ENCODE measurements at regions not wholly inside any gene's neighbourhood (a gene's known extent, or its start where the extent isn't known, plus 50 kb on each side); places are given as distances from the start of the nearest gene placed in this dataset.
"Not testable (repeated sequence)": the region's sequence is repeated elsewhere in the genome, so short reads cannot be mapped to it uniquely, and the experiment has no call there.

DNA sequence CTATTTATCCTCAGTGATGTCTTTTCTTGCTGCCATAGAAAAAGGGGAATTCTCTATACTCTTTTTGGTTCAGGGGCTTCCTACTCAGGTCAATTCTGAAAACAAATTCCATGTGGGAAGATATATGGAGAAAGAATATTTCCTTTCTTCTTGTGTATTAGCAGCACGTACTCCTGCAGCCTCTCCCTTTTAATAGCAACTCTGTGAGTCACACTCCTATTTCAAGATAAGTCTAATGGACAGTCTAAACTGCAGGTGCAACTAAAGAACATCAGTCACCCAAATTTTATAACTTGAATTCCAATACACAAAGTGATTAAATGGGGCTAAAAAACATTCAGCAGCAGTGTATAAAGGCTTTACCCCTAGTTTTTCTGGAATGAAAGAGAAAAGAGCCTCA, 942.2 kb downstream of the CNTNAP5 start:
- DNase-seq (ENCODE audit: low spot score) = no peak

DNA sequence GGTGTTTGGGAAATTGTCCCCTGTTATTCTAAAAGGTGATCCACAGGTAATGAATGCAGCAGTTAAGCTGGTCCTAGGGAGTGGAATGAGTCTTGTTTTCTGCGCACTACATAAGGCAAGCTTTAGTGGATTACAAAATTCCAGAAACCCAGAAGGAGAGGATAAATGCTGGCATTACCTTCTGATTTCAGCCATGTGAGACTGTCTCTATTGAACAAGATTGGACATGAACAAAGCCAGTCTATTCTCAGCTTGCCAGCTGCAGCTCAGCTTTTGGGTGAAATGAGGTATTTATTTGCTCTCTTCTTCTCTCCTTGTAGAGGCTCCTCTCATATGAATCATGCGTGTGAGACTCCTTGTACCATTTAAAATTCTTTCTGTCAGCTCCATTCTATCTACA, 944.9 kb downstream of the CNTNAP5 start:
- no peak for DNase-seq (ENCODE audit: low spot score)

DNA sequence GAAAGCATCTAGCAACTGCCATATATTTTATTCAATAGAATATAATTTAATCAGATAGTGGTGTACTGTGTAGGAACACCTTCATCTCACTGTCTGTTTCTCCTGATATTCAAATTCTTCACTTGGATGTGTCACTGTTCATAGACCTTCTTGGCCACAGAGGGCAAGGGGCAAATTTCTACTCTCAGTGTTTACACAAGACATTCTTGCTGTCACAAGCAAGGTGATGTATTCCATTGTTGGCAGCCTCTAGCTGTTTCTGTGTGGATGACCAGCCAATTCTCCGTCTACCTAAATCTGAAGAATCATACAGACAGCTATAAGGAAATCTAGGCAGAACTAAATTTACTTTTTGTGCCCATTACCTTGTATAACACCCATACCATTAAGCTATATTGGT, 948.3 kb downstream of the CNTNAP5 start:
- peak; percentile 25 for DNase-seq (ENCODE audit: low spot score)

DNA sequence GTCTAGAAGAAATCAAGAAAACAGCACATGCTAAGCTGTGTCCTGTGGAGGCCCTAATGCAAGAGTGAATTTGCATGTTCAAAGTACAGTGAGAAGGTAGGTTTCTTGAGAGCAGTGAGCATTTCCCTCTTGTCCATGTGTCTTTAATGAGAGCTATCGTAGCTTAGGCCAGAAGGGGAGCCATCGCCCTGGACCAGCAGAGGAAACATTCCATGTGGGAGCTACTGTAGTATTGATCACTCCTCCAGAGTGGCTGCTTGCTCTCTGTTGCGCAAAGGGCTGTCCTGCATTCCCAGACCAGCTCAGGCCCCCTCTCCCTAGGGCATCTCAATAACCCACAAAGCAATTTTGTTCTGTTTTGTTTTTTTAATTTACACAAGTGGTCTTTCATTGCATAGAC, 950.1 kb downstream of the CNTNAP5 start:
- DNase-seq (ENCODE audit: low spot score) = no peak

DNA sequence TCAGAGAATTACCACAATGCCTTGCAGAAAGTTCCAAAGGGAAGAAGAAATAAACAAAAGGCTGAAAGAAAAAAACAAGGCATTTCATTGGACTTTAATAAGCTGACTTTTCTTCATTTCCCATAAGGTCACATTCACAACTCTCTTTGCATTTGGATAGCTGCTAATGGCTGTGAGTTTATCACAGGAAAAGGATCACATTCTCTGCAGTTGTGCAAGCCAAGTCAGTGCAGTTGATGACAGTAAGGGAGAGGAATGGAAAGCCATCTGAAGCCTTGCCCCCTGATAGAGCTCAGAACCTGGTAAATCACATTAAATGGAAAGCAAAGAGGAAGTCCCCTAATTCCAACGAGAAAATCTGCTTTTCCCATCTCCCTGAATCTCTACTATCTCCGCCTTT, 950.6 kb downstream of the CNTNAP5 start:
- DNase-seq (ENCODE audit: low spot score) = no peak

DNA sequence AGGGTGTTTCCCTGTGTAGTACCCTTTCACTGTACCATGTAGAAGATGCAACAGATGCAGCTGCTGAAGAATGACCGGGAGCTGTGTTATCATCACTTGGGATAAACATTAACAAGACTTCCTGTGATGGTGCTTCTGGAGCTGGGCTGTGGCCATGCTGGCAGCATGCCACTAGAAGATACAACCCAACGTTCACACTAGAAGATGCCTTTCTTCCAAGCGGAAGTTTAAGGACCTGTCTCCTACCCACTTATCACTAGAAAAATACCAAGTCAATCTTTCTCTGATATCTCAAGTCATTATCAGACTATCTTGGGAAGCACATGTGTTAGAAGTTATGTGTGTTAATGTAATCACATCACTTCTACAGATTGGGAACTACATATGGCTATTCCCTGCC, 953.5 kb downstream of the CNTNAP5 start:
- no peak for DNase-seq (ENCODE audit: low spot score)

DNA sequence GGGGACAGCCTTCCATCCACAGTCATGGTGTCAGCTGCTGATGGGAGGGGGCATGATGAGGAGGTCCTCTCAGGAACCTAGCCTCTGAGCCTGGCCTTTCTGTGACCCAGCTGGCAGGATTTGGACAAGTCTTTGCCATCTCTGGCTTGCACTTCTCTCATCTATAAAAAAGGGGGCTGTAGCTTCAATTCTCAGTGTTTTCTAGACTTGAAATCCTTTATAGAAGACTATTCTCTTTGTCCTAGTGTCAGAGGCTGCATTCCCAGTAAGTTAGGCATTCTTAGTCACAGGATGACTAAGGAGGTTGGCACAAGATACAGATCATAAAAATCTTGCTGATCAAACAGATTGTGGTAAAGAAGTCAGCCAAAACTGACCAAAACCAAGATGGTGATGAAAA, 958.5 kb downstream of the CNTNAP5 start:
- peak; percentile 57 for DNase-seq (ENCODE audit: low spot score)

DNA sequence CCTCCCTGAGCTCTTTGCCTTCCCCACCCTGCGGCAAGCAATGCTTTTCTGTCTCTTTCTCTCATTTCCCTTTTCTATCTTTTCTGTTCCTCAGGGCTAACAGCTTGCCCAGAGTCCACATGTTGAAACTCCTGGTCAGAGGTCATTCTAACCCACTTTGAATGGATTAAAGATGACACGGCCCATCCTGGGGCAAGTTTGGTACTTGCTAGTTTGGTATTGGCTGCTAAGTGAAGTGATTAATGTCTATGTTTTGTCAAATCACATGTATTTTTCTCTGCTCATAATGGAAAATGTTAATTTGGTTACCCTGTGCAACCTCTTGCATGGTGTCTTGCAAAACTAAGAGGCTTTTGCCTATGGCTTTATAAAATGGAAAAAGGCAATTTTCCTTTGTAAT, 960.2 kb downstream of the CNTNAP5 start:
- no peak for DNase-seq (ENCODE audit: low spot score)

DNA sequence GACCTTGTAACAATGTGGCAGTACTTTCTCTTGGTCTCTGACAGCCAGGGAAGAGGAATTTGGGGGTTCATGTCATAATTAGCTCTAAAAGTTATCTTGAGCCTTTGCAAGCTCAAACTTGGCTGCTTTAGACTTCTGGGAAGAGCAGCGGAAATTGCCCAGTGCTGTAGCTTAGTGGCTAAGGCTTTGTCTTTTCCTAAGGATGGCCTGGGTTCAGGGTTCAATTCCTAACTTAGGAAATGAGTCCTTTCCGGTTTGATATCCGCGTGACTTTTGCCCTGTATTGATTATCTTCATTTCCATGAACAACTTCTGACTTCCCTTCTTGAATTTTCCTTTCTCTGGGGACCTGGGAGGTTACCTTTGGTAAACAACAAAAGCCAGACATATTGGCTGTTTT, 961.0 kb downstream of the CNTNAP5 start:
- no peak for DNase-seq (ENCODE audit: low spot score)

DNA sequence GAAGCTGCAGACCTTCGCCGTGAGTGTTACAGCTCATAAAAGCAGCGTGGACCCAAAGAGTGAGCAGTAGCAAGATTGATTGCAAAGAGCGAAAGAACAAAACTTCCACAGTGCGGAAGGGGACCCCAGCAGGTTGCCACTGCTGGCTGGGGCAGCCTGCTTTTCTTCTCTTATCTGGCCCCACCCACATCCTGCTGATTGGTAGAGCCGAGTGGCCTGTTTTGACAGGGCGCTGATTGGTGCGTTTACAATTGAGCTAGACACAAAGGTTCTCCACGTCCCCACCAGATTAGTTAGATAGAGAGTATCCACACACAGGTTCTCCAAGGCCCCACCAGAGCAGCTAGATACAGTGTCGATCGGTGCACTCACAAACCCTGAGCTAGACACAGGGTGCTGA, 961.8 kb downstream of the CNTNAP5 start:
- DNase-seq (ENCODE audit: low spot score) = not testable (repeated sequence)

DNA sequence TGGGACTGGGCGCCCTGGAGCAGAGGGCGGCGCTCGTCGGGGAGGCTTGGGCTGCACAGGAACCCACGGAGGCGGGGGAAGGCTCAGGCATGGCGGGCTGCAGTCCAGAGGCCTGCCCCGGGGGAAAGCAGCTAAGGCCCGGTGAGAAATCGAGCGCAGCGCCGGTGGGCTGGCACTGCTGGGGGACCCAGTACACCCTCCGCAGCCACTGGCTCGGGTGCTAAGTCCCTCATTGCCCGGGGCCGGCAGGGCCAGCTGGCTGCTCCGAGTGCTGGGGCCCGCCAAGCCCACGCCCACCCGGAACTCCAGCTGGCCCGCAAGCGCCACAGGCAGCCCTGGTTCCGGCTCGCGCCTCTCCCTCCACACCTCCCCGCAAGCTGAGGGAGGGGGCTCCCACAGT, 962.3 kb downstream of the CNTNAP5 start:
- DNase-seq (ENCODE audit: low spot score) = not testable (repeated sequence)

DNA sequence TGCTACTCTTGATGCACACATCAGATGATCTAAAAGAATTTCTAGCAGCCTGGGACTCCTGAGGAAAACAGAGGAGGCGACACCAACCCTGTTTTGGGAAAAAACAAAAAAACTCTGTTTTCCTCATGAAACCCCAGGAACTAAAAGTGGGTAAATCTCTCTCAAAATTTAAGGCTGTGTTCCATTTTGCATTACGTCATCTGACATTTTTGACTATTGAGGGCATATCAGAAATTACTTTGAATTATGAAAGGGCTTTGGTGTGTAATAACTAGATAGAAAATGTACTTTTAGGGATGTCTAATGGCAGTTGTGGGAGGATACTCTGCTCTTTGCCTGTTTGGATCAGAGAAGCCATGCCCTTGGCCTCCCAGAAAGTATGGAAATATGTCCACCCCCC, 963.0 kb downstream of the CNTNAP5 start:
- DNase-seq (ENCODE audit: low spot score) = no peak

DNA sequence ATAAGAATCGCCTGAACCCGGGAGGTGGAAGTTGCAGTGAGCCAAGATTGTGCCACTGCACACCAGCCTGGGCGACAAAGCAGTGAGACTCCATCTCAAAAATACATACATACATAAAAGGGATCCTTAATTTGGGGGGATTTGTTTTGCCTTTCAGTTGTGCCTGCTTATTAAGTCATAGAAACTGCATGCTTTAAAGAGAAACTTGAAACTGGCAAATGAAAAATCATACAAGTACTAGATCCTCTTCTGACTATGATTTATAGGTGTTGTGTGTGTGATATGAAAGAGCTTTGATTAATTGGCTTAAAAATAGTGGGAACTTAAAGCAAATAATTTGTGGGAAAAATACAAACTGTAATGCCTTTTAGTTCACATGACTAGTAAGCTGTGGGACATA, 963.7 kb downstream of the CNTNAP5 start:
- no peak for DNase-seq (ENCODE audit: low spot score)

DNA sequence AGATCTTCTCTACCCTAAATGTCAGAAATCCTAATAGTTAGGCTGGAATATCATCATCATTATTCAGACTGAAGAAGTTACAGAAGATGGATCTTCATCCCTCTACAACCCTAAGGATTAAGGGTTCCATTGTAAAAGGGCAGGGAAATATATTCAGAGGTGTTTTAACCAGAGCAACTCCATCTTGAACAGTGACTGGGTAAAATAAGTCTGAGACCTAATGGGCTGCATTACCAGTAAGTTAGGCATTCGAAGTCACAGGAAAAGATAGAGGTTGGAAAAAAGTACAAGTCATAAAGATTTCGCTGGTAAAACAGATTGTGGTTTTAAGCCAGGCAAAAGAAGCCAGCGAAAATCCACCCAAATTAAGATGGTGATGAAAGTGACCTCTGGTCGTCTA, 968.7 kb downstream of the CNTNAP5 start:
- DNase-seq (ENCODE audit: low spot score) = no peak

DNA sequence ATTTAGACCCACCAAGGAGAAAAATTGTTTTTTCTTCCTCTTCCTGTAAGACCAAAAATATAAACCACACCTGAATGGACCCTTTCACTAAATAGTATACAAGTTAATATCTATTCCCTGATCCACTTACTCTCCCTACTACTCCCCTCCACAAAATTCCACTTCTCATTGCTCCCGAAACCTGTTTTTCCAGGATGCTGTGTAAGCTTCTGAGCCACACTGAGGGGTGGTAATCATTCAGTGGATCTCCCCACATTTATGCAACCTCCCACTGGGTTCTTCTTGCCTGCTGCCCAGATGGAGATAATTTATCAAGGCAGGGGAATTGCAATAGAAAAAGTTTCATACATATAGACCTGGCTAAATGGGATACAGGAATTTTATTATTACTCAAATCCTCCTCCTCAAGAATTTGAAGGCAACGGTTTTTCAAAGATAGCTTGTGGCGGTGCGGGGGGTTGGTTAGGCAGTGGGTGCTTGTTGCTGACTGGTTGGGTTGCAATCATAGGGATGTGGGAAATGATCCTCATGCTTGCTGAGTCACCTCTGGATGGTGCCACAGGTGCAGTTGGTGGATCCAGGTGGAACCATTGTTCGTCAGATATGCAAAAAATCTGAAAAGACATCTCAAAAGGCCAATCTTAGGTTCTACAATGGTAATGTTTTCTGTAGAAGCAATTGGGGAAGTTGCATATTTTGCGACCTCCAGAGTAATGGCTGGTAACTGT, 970.3 kb downstream of the CNTNAP5 start:
- DNase-seq (ENCODE audit: low spot score) = no peak

DNA sequence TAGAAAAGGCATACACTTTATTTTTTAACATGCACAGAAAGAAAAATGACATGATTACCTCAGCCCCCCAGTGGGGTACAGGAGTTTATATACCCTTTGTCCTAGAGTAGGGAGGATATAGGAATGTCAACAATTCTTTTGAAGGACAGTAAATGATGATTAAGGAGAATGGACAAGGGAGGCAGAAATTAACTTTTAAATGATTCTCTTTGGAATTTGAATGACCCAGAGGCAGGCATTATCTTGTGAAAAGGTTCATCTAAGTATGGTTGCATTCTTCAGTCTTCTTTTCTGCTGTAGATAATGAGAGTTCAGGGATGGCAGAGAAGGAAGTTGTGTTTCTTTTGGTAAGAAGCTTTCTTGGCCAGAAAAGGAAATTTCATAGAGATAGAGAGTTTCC, 971.3 kb downstream of the CNTNAP5 start:
- no peak for DNase-seq (ENCODE audit: low spot score)

DNA sequence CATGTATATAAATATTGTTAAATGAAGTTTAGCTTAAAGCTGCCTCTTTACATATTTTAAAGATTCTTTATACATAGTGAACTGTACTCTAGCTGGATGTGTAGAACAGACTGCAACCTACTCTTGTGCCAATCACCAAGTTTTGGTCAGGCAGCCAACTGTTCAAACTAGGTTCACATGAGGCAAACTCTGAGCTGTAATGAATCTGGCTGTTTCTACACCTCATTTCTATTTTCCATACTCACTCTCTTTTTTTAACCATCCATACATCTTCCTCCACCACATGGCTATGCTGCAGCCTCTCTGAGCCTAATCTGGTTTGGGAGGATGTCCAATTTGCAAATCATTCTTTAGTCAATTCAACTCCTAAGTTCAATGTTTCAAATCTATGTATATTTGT, 974.8 kb downstream of the CNTNAP5 start:
- no peak for DNase-seq (ENCODE audit: low spot score)

DNA sequence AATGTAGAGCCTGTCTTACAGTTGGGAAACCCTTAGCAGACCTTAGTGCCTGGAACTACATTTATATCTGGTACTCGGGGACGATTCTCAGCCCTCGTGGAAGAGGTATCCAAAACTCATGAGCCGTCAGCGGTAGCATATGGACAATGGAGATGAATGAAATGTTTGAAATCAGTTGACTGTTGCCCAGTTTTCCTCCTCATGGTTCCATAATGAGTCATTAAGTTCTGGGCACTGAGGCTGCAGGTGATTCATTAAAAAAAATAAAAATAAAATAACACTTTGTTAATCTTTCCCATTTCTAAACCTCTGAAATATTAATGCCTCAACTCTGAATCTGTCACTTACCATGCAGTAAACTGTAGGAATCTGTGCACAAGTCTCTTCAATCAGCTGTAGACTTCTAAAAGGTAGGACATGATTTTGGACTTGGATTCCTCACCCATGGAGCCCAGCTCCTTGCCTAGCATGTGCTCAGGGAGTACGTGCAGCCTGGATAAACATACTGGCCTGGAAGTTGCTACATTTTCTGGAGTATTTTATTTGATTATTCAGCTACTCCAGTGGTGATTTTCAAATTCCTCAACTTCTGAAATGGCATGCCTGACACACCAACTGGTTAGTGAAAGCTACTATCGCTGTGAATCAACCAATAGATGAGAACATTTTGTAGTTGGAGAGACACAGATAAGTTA, 979.2 kb downstream of the CNTNAP5 start:
- no peak for DNase-seq (ENCODE audit: low spot score)

DNA sequence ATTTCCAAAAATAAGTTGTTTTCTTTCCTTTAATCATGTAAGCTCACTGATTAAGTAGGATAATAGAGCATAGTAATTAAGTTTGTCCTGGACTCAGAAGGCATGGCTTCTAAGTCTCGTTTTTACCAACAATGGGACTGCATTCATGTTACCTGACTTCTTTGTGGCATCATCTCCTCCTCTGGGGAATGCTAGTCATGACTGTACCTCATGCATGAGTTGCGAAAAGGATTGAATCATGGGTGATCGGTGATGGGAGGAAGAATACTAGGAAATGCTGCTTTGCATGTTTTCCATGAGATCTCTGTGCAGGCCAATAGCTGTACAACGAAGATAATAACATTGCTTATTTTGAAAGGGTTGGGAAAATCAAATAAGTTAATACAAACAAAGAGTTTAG, 981.6 kb downstream of the CNTNAP5 start:
- no peak for DNase-seq (ENCODE audit: low spot score)

DNA sequence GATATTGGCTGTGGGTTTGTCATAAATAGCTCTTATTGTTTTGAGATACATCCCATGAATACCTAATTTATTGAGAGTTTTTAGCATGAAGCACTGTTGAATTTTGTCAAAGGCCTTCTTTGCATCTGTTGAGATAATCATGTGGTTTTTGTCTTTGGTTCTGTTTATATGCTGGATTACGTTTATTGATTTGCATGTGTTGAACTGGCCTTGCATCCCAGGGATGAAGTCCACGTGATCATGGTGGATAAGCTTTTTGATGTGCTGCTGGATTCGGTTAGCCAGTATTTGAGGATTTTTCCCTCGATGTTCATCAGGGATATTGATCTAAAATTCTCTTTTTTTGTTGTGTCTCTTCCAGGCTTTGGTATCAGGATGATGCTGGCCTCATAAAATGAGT, 1003.6 kb downstream of the CNTNAP5 start:
- DNase-seq (ENCODE audit: low spot score) = not testable (repeated sequence)

DNA sequence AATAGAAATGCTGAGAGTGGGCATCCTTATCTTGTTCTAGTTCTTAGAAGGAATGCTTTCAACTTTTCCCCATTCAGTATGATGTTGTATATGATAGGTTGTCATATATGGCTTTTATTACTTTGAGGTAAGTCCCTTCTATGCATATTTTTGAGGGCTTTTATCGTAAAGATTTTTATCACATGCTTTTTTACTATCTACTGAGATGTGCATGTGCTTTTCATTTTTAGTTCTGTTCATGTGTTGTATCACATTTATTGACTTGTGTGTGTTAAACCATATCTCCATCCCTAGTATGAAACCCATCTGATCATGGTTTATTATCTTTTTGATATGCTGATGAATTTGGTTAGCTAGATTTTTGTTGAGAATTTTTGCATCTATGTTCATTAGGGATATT, 1008.8 kb downstream of the CNTNAP5 start:
- no peak for DNase-seq (ENCODE audit: low spot score)

DNA sequence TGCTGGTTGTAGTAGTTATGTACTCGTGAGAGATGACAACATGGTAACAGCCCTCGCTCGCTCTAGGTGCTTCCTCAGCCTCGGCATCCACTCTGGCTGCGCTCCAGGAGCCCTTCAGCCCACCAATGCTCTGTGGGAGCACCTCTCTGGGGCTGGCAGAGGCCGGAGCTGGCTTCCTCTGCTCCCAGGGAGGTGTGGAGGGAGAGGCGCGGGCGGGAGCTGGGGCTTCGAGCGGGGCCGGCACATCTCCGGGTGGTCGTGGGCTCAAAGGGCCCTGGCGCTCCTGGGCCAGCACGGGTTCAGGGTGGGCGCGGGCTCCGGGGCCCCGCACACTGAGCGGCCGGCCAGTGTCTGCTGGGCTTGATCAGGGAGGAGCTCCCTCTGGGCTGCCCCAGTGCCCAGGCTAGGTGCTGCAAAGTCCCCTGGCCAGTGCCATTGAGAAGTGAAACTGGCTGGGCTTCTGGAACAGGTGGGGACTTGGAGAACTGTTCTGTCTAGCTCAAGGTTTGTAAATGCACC, 1012.1 kb downstream of the CNTNAP5 start:
- DNase-seq (ENCODE audit: low spot score) = no peak

DNA sequence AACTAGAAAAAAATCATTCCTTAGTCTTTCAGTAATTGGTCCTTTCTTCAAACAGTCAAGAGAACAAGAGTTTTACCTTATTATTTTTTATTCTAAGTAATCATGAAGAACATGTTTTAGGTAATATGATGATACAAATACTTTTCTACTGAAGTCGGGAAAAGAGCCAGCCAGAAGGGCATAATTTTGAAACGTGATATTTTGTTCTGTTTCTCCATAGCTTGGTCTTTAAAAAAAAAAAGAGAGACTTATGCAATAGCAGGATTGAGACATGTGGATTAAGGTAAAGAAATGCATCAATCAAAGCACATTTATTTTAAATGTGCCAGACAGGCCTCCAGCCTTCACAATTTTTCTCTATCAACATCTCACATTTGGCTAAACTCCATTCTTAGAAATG, 1016.8 kb downstream of the CNTNAP5 start:
- DNase-seq (ENCODE audit: low spot score) = no peak

DNA sequence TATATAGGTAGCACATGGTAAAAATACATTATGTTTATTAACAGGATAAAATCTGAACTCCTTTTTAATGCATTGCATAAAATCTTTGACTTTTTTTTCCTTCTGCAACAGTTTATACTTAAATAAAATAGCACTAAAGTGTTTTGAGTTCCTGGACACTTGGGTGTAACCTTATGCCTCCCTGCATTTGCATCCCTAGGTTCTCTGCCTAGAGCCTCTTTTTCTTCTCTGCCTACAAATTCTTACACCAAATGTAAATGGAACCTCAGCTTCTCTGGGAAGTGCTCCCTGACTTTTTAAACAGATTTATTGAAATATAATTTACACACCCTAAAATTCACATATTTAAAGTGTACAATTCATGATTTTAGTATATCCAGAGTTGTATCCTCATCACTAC, 1017.6 kb downstream of the CNTNAP5 start:
- DNase-seq (ENCODE audit: low spot score) = no peak
